Stimulated activated CD4-positive, alpha-beta T cell treated with anti-CD3 and anti-CD28 coated beads, TNF-alpha, amount 100 ng/mL, for 1 hour (primary cell): ENCODE measurements at regions not wholly inside any gene's neighbourhood (a gene's known extent, or its start where the extent isn't known, plus 50 kb on each side); places are given as distances from the start of the nearest gene placed in this dataset.

ENCODE experiments used
- DNase-seq, 3 donors: peaks; one replicate each; pipeline ENCODE4 v3.0.0-alpha.2; 2020; ENCODE audit warnings: low read depth in 3 of 3, low spot score in 1 of 3

DNA sequence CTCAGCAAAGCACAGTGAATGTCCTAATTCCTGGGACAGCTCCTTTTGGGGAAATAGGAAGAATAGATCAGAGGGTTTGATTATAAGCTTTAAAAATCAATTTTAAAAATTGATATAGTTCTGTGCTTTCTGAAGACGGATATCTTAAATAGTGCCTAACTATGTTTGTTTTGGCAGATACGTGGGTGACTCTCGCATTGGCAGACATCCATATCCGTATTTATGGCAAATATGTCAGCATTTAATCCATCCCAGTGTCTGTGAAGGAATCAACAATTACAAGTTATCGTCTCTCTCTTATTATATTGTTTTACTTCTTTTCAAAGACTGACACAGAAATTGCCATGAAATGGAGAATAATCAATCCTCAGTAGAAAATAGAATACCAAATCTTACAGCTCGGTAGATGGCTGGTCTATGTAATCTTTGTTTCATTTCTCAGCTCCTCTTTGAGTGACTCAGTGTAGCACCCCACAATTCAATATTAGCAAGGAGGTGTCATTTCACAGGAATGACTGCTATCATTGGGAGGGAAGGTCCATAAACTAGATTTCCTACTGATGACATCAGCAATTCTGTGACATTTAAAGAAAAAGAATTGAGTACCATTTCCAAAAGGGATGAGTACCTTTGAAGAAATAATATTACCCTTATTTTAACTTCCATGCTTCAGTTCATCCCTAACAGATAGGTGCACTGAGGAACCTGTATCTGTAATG, 186.4 kb upstream of the NFE2L3 start:
- DNase-seq = no peak

DNA sequence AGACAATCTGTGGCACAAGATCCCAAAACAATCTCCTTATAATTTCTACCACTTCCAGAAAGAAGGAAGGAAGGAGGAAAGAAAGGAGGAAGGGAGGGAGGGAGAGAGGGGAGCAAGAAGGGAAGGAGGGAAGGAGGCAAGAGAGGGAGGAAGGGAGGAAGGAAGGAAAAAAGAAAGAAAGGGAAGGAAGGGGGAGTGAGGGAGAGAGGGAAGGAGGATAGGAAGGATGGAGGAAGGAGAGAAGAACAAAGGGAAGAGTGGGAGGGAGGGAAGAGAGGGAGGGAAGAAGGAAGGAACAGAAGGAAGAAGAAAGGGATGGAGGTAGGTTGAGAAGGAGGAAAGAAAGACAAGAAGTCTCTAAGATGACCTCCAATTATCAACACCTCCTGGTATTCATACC, 185.5 kb upstream of the NFE2L3 start:
- no peak for DNase-seq

DNA sequence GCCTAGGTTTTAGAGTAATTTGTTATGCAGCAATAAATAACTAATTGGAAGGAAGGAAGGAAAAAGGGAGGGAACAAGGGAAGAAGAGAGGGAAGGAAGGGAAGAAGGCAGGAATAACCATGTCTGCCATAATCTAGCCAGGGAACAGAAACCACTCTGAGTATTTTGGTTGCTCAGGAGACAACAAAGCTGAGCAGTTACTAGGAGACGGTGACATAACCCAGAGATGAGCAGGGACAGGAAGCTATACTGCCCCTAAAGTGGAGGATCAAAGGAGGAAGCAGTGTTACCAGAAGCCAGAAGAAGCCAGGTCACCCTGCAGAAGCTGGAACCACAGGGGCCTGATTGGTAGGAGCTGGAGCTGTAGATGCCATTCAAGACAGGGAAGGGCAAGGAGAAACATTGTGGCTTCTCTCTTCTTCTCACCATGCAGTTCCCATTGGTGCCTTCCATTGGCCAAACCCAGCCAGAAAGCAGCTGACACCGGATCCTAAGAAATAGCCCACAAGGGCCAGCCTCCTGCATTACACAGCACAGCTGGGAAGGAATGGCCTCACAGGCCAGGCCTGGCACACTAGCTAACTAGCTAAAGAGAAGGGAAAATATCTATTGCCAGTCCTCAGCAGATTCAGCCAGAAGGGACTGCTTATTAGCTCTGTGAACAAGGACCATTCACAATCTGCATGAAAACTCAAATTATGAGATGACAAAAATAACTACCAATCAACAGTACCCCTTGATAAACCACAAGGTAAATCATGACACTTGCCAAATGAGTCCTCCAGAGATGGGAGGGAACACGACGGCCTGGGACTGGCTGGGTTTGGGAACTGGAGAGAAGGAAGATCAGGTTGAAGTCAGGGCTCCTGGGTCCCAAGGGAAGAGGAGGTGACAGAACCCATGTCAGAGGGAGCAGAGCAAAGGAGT, 184.5 kb upstream of the NFE2L3 start:
- no peak for DNase-seq

DNA sequence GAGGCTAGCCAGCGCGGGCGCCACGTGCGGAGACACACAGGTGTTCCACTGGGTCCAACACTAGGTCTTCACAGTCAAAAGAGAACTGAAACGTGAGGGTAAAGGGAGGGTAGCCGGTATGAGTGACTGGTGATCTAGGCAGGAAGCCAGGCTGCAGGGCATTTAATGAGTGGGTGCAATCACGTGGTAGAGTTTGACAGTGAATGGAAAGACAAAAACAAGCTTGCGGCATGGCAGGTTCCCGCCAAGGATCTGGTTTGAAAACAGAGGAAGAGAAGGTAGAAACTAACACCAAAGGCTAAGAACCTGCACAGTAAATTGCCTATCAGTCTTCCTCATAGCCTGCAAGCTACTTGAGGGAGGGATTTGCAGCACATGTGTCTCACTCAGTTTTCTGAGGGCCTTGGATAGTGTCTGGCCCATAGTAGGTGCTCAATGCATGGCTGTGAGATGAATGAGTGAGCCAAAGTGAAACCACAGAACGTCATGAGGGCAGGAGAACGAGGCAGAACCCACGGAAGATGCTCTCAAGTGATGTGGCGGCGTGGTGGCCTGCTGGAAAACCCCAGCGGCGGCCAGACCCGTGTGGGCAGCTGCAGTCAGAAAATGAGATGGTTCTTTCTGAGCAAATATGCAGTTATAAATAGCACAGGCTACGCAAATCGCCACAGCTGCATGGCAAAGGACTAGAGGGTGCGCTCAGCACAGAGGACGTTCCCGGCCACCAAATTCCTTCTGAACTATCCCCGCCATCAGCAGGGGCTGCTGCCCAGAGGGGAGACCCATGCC, 183.6 kb upstream of the NFE2L3 start:
- no peak for DNase-seq

DNA sequence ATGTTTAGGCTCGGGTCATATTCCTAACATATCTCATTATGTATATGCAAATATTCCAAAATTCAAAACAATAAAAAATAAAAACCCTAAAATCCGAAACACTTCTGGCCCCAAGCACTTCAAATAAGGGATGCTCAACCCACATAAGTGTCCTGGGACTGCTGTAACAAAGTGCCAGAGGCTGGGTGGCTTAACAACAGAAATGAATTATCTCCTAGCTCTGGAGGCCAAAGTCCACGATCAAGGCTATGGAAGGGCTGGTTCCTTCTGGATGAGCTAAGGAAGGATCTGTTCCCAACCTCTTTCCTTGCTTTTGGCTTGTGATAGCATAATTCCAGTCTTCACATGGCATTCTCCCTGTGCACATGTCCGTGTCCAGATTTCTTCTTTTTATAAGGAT, 181.6 kb upstream of the NFE2L3 start:
- no peak for DNase-seq

DNA sequence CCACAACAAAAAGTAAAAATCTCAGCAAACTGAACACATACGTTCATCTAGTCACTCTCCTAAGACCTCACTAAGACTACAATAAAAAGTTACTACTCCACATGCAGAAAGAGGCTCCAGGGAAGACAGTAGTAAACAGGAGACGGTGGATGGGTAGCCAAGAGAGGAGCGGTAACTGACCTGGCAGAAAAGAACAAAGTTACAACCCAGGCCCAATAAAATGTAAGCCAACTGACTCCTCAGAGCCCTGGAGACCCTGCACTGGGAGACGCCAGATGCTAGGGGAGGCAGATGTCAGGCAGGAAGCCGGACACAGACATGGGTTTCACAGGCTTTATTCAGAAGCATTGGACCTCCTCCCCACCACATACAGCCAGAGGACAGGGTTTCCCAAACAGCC, 181.1 kb upstream of the NFE2L3 start:
- no peak for DNase-seq

DNA sequence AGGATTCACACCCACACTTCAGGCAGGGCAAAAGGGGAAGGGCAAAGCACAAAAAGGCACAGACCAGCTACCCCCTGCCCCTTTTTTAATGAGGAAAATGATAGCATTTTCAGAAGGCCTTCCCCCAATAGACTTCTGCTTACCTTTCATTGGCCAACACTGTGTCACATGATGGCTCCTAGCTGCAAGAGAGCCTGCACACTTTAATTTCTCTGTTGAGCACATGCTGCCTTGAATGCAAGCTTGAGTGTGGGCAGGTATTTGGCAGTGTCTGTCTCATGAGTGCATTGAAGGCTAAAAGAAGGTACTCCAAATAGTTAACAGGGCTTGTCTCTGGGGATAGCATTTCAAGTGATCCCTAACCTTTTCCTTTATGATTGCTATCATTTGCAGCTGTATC, 175.4 kb upstream of the NFE2L3 start:
- DNase-seq = no peak

DNA sequence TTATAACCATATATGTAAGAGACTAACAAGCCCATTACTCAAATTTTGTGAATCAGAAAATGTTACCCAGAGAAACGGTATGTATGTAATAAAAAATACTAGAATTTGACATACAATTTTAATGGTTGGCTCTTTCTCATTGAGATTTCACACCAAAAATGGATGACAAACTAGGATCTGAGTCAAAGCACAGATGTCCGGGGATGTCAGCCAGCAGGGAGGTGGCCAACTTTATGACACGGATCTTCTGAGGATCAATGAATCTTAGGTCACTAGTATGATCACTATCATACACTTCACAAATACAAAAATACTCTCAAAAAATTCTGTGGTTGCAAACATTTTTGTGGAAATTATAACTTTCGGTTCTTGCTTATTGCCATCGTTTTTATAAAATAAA, 173.5 kb upstream of the NFE2L3 start:
- DNase-seq = no peak

DNA sequence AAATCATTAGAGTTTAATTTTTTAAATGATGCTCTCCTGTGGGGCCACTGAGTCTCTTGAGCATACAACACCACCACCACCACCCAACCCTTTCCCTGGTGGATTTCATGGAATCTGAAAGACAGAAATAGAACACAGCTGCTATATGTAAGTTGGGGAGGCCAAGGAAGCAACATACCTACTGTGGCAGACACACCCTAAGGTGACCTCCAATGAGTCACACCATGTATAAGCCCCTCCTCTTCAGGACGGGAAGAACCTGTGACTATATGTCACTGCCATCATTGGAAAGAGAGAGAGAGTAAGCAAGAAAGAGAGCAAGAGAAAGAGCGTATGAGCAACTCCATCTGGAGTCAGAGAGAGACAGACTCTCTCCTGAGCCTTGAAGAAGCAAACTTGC, 172.4 kb upstream of the NFE2L3 start:
- no peak for DNase-seq

DNA sequence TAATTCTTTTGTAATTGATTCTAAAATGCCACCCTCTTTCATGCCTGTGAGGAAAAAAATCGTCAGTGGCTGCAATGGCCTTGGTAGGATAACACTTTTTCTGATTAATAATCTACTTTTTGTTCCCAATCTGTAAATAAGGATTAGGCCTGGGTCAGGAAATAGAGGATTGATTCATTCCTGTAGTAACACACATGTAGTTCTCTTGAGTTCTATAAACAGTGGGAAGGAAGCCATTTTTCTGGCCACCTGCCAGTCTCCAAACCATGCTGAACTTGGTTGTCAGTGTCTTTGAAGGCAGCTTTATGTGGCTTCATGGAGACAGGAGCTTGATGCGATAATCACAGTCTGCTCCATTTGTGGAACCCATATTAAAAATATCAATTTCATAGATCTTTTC, 169.3 kb upstream of the NFE2L3 start:
- DNase-seq = no peak

DNA sequence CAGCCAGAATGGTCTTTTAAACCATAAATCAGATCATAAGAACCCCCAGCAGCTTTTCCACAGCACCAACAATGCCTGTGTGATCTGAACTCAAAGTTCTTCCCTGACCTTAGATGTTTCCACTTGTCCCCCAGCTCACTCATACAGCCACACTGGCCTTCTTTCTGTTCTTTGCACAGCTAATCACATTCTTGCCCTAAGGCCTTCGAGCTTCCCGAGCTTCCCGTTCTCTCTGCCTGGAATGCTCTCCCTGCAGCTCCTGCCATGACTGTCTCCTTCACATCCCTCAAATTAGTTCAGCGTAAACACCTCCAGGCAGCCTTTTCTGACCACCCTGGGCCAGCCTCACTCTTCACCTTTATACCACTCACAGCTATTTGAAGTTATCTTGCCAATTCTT, 166.8 kb upstream of the NFE2L3 start:
- DNase-seq = no peak

DNA sequence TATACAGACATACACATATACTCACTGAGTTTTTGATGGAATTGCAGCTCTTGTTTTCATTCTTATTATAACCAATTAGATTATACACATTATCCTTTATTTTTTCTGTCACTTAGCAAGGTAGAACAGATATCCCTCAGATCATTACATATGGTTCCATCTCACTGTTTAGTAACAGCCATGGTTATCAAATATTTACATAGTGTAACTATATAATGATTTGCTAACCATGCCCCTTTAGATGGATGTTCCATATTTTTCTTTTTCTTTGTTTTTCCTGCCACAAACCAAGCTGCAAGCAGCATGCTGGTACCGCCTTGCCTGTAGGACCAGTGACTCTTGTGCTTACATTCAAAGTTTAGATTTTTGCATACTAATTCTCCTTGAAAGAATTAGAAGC, 163.4 kb upstream of the NFE2L3 start:
- DNase-seq = no peak

DNA sequence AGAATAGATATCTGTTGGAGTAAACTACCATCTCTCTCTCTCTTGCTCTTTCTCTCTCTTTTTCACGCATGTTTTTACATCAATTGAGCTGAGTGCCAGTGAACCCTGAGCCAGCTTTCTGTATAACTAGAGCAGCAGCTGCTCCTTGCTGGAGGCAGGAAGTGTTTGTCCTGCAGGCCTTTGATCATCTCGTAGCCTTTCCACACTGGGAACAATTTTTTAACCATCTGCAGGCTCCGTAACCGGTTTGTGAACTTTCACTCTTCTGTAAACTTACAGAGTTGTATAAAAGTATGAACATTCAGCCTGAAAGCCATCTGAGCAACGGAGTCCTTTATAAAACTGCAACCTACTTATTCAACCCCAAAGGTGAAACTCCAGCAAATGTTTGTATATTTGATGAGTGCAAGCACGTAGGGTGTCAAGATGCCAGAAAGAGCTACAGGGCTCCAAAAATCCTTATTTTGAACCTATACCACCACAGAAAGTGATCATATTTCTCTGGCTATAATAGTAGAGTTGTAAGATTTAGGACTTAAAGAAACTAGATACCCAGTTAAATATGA, 162.8 kb upstream of the NFE2L3 start:
- no peak for DNase-seq

DNA sequence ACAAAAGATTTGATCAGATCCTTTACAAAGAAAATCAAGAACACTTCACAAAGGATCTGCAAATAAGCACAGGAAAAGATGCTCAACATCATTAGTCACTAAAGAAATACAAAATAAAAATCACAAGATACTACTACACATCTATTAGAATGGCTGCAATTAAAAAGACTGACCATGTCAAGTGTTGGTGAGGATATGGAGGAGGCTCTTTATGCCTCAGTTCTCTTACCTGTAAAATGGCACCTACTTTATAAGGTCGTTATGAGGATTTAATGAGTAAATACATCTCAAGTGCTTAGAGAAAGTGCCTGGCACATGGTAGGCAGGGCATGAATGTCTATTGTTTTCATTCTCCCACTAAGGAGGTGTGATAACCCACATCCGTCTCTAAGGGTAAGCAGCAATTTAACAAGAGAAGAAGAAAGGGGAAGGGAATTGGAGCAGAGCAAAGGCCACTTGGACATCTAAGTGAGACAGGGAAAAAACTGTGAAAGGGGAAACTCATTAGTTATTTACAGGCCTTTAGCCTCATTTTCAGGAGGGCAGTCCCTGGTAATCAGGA, 157.5 kb upstream of the NFE2L3 start:
- DNase-seq = no peak

DNA sequence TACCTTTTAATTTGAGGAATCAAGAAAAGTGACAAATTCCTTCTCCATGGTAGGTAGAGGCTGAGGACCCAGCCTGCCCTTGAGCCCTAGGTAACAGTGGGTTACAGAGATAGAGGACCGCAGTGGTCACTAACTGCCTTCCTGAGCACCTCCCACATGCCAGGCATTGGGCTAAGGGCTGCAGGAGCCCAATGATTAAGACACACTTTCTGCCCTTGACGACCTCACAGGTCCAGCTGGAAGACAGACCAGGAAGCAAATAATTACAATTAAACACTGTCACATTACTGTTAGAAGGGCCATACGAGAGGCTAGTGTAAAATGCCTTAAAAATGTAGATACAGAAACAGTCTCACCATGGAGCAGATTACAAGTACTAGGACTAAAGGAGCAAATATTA, 156.8 kb upstream of the NFE2L3 start:
- no peak for DNase-seq

DNA sequence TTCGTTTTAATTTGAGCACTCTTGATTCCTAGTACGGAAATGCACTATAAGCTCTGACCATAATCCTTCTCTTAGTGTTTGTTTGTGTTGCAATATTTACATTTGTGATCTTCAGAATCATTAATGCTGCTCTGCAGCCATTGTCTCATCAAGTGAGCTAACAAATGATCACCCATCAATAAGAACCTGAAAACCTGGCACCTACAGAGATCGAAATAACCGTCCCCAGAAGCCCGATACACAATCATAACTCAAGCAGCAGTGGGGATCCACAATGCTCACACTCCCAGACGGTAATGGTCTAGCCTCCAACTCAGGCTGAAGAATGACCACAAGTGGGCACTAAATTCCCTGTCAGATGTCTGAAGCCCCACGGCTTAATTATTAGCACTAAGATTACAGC, 156.0 kb upstream of the NFE2L3 start:
- DNase-seq = no peak

DNA sequence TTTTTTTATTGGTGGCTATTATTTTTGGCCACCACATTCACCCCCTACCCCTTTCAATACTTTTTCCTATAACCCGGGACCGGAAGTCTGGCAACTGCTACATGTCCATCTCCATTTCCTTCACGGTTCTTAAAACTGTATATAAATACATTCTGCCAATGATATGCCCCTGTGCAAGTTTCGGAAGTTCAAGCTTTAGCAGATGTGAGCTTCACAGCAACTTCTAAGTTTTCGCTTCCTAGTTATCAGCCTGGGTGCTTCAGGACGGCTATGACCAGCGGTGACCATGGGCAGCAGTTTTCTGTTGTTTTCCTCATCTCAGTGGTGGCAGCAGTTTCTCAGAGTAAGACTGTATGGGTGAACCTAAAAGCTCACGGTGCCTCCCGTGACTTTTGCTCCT, 153.5 kb upstream of the NFE2L3 start:
- no peak for DNase-seq

DNA sequence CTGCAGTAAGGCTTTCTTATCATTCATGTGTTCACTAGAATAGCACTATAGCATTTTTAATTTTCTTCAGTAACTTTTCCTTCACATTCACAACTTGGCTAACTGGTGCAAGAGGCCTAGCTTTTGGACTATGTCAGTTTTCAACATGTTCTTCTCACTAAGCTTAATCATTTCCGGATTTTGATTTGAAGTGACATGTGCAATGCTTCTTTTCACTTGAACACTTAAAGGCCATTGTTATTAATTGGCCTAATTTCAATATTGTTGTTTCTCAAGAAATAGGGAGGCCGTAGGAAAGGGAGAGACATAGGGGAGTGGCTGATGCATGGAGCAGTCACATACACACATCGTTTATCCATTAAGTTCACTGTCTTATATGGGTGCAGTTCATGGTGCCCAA, 151.2 kb upstream of the NFE2L3 start:
- no peak for DNase-seq

DNA sequence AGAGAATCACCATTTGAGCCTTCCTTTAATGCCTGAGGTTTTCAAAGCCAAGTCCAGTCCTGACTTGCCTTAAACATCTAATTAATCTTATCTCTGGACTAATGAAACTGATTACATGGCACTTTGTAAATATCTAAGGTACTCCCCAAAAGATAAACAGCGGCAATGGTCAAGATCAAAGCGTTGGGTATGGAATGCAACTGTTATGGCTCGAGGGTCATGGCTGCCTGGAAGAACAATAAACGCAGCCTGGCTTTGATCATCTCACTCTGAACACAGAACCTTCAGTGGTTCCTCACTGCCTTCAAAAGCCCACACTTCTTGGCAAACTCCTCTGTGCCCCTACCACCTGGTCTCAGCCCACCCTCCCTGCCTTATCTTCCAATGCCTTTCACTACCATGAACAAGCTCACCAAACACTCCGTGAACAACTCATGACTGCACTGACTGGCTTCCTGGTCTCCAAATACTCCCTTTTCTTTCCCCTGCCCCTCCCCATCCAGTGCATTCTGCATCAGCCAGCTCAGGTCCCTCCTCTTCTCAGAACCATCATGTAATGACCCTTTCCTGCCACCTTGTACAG, 150.2 kb upstream of the NFE2L3 start:
- DNase-seq = no peak

DNA sequence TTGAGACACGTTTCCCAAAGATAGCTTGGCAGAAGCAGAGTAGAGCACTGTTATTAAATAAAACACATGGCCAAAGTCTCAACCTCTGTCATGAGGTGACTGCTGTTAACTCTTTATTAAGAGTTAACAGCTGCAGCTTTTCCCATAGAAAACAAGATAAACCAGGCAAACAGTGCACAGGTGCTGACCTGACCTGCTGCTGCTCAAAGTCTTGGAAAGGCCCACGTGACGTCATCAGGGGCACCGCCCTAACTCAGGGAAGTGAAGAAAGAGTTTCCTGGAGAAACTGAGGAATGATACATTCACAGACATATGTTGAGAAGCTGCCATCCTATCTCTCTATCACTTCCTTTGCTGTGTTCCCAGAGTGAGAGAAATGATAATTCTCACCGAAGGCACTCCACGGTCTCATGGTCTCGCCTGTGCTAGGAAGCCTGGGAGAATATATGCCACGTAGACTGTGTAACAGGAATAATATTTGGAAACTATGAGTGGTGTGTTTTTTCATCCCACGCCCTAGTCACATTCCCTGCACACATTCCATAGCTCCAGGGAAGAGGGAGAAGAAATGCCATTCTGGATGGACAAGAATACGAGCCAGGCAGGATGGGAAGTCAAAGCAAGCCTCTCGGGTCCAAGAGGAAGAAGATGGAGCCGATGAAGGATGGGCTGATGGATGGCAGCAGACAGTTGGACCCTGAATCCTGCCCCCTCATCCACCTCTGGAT, 146.2 kb upstream of the NFE2L3 start:
- DNase-seq = no peak
